HUES48 (cell line): ENCODE measurements at regions not wholly inside any gene's neighbourhood (a gene's known extent, or its start where the extent isn't known, plus 50 kb on each side); places are given as distances from the start of the nearest gene placed in this dataset.

Experiments used
- H3K27ac ChIP-seq: one replicate; pipeline ENCODE4 v1.7.0; 2013; ENCODE audit warnings: low read depth, low read length, inconsistent platforms
- H3K27me3 ChIP-seq: 2 replicates; pipeline ENCODE4 v1.6.1; 2013; ENCODE audit warnings: mild to moderate bottlenecking, low read length; ENCODE audit not compliant: control insufficient read depth, insufficient read depth
- H3K36me3 ChIP-seq: 2 replicates; pipeline ENCODE4 v1.6.1; 2013; ENCODE audit warnings: low read length; ENCODE audit not compliant: control insufficient read depth, insufficient read depth
- H3K4me1 ChIP-seq: 2 replicates; pipeline ENCODE4 v1.6.1; 2013; ENCODE audit warnings: mild to moderate bottlenecking, low read length; ENCODE audit not compliant: control insufficient read depth, insufficient read depth
- H3K4me3 ChIP-seq: 2 replicates; pipeline ENCODE4 v1.5.1; 2013; ENCODE audit warnings: mild to moderate bottlenecking, low read depth, low read length
- H3K9ac ChIP-seq: 2 replicates; pipeline ENCODE4 v1.6.1; 2013; ENCODE audit warnings: mild to moderate bottlenecking, low read depth, low read length, moderate library complexity
- H3K9me3 ChIP-seq: 2 replicates; pipeline ENCODE4 v1.6.1; 2013; ENCODE audit warnings: low read length; ENCODE audit not compliant: control insufficient read depth, insufficient read depth

GRCh38 chr2:123695426-123695825 is 329.7 kb upstream of the CNTNAP5 start:
- H3K9ac ChIP-seq: no peak overlapping the region
- H3K4me3 ChIP-seq: no peak overlapping the region
- peaks cover 6% of the 10 kb centered on the region; the same call in 1 of the 2 replicates for H3K4me1 ChIP-seq
- no peaks in the 10 kb centered on the region for H3K27me3 ChIP-seq
- no peaks in the 10 kb centered on the region for H3K36me3 ChIP-seq
- H3K9me3 ChIP-seq: no peaks in the 10 kb centered on the region
- no peak overlapping the region for H3K27ac ChIP-seq

- Histone ChIP-seq H3K36me3 (no peaks in the 10 kb centered on the region), H3K27ac (no peak overlapping the region), H3K9me3 (no peaks in the 10 kb centered on the region), H3K9ac (no peak overlapping the region), H3K4me1 (peaks cover 6% of the 10 kb centered on the region; the same call in 1 of the 2 replicates), H3K4me3 (no peak overlapping the region), H3K27me3 (no peaks in the 10 kb centered on the region)
Observed at GRCh38 chr2:123696021-123696420, 329.1 kb upstream of the CNTNAP5 start.

- Histone ChIP-seq H3K27ac (no peak overlapping the region), H3K9me3 (no peaks in the 10 kb centered on the region), H3K9ac (no peak overlapping the region), H3K4me1 (peaks cover 4% of the 10 kb centered on the region; the same call in 1 of the 2 replicates), H3K4me3 (no peak overlapping the region), H3K36me3 (no peaks in the 10 kb centered on the region), H3K27me3 (no peaks in the 10 kb centered on the region)
Observed at GRCh38 chr2:123696799-123697410, 328.2 kb upstream of the CNTNAP5 start.

GRCh38 chr2:123715467-123715982 is 309.6 kb upstream of the CNTNAP5 start:
- H3K9me3 ChIP-seq: no peaks in the 10 kb centered on the region
- H3K9ac ChIP-seq: no peak overlapping the region

GRCh38 chr2:123717636-123718334 is 307.3 kb upstream of the CNTNAP5 start:
- Histone ChIP-seq H3K27me3 (no peaks in the 10 kb centered on the region), H3K4me1 (no peaks in the 10 kb centered on the region), H3K9me3 (peaks cover 3% of the 10 kb centered on the region; the same call in 1 of the 2 replicates), H3K27ac (no peak overlapping the region), H3K4me3 (no peak overlapping the region), H3K9ac (no peak overlapping the region), H3K36me3 (no peaks in the 10 kb centered on the region)

More at GRCh38 chr2:123715467-123715982, 309.6 kb upstream of the CNTNAP5 start:
- Histone ChIP-seq H3K27ac (no peak overlapping the region), H3K36me3 (no peaks in the 10 kb centered on the region), H3K4me1 (no peaks in the 10 kb centered on the region), H3K4me3 (no peak overlapping the region), H3K27me3 (no peaks in the 10 kb centered on the region)

DNA sequence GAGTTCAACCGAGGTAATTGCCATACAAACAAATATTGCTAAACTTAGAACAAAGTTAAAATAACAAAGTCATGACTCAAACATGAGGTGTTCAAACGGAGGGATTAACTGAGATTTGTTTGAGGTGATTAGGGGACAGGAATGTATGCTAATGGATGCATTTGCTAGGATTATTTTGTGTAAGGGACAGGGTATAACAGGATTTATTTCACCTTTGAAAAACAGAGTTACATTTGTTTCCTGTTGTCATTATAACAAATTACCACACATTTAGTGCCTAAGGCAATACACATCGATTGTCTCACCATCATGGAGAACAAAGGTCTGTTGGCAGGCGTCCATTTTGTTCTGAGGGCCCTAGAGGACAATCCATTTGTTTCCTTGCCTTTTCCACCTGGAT is 304.3 kb upstream of the CNTNAP5 start:
- H3K36me3 ChIP-seq: no peaks in the 10 kb centered on the region
- H3K4me3 ChIP-seq: no peak overlapping the region

GRCh38 chr2:123723706-123724105 is 301.4 kb upstream of the CNTNAP5 start:
- Histone ChIP-seq H3K27me3 (no peaks in the 10 kb centered on the region), H3K27ac (no peak overlapping the region), H3K4me1 (no peaks in the 10 kb centered on the region), H3K36me3 (no peaks in the 10 kb centered on the region), H3K9ac (no peak overlapping the region), H3K9me3 (peaks cover 3% of the 10 kb centered on the region; the same call in 1 of the 2 replicates), H3K4me3 (no peak overlapping the region)

More for the DNA sequence above, 304.3 kb upstream of the CNTNAP5 start:
- no peak overlapping the region for H3K9ac ChIP-seq
- H3K9me3 ChIP-seq: peaks cover 3% of the 10 kb centered on the region; the same call in 1 of the 2 replicates
- no peaks in the 10 kb centered on the region for H3K27me3 ChIP-seq
- H3K4me1 ChIP-seq: no peaks in the 10 kb centered on the region
- no peak overlapping the region for H3K27ac ChIP-seq

- Histone ChIP-seq H3K4me3 (no peak overlapping the region), H3K9me3 (no peaks in the 10 kb centered on the region), H3K4me1 (no peaks in the 10 kb centered on the region), H3K9ac (no peak overlapping the region), H3K36me3 (no peaks in the 10 kb centered on the region), H3K27ac (no peak overlapping the region), H3K27me3 (no peaks in the 10 kb centered on the region)
Observed at GRCh38 chr2:123732563-123732962, 292.5 kb upstream of the CNTNAP5 start.

GRCh38 chr2:123737371-123737770 is 287.7 kb upstream of the CNTNAP5 start:
- no peaks in the 10 kb centered on the region for H3K36me3 ChIP-seq
- H3K9ac ChIP-seq: no peak overlapping the region
- no peaks in the 10 kb centered on the region for H3K27me3 ChIP-seq
- H3K27ac ChIP-seq: no peak overlapping the region
- no peaks in the 10 kb centered on the region for H3K4me1 ChIP-seq
- no peaks in the 10 kb centered on the region for H3K9me3 ChIP-seq
- H3K4me3 ChIP-seq: no peak overlapping the region

DNA sequence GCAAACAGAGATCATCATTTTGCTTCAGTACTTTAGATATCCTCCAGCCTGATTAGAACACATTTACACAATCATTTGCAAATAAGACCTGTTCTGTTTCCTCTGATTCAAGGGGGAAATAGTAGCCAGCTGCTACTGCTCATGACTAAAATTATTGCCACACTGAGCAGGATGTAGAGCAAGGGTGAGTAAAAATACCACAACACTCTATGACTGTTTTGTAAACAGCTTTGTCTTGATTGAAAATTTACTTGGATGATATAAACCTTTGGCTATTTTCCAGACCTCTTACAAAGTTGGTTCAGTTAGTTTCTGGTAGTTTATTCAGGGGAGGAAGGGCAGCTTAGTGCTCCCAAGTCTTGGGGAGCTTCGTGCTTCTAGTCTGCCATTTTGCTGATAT is 286.4 kb upstream of the CNTNAP5 start:
- H3K27me3 ChIP-seq: no peaks in the 10 kb centered on the region
- no peak overlapping the region for H3K4me3 ChIP-seq
- H3K36me3 ChIP-seq: no peaks in the 10 kb centered on the region
- H3K9me3 ChIP-seq: no peaks in the 10 kb centered on the region
- no peak overlapping the region for H3K9ac ChIP-seq
- H3K27ac ChIP-seq: no peak overlapping the region
- no peaks in the 10 kb centered on the region for H3K4me1 ChIP-seq

DNA sequence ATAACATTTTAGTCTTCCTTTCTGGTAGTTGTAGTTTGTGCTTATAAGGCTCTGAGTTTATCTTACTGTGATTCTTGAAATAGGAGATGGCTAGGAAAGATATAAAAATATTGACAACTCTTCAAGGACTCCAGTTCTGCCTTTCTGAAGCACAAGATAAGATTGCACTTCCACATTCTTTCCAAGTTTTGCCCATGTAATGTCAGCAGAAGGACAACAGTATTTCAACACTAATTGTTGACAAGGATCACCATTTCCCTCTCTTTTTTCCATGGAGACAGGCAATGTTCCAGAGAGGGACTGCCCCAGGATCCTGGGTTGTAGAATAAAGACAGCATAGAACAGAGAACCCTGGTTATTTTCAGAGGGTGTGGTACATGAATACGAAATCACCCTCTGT is 279.1 kb upstream of the CNTNAP5 start:
- Histone ChIP-seq H3K9me3 (no peaks in the 10 kb centered on the region), H3K9ac (no peak overlapping the region), H3K4me1 (no peaks in the 10 kb centered on the region), H3K4me3 (no peak overlapping the region), H3K36me3 (no peaks in the 10 kb centered on the region), H3K27ac (no peak overlapping the region), H3K27me3 (no peaks in the 10 kb centered on the region)
